ENCODE measurements at regions not wholly inside any gene's neighbourhood (a gene's known extent, or its start where the extent isn't known, plus 50 kb on each side); places are given as distances from the start of the nearest gene placed in this dataset.

DNA sequence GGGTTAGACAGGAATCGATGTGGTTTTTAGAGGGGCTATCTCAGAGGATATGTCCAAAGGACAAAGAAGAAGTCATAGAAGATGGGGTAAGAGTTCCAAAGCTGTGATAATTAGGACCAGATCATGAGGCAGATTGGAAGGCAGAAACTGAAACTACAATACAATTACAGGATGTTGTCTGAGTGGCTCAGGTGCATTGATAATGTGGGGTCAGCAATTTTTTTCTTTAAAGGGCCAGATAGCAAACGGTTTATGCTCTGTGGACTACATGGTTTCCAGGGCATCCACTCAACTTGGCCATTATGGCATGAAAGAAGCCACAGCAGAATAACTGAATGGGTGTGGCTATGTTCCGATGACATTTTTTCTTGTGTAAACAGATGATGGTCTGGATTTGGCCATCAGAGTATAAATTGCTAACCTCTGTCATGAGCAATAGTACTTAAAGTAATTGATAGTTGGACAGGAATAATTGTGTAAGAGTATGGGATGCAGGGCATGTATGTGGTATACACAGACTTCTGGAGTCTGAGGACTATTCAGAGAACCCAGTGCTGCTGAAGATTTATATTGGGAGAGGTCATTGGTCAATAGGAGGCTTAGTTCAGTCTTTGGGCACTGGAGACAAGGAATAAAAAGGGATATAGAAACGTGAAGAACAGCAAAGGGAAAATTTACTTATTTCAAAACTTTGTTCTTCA, 198.4 kb upstream of the ADGRL4 start:
- no peak for DNase-seq (ENCODE audit: low spot score)
- Mint-ChIP-seq H3K4me3 (ENCODE audit: low read depth) (no peak overlapping the region), H3K27ac (no peak overlapping the region), H3K4me1 (ENCODE audit: low read depth) (no peaks in the 10 kb centered on the region), H3K27me3 (ENCODE audit: low read depth) (no peaks in the 10 kb centered on the region), H3K36me3 (ENCODE audit: low read depth) (no peaks in the 10 kb centered on the region), H3K9me3 (no peaks in the 10 kb centered on the region)
- intact Hi-C loops (cut with micrococcal nuclease), result no loop called here

DNA sequence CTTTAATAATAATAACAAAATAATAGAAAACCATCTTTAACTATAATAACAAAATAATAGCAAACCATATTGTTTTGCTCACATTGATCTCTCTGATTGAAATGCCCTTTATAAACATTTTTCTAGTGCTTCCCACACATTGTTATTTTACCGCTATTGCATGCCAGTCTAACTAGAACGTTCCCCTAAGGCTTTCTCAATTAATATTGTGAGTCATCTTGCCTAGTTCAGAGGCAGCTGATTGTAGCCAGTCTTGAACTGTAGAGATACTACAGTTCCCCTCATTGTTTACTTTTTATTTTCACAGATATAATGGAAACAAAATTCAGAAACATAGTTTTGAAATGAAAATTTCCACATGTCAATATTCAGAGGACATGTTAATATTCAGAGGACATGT, 192.3 kb upstream of the ADGRL4 start:
- Mint-ChIP-seq H3K9me3 (no peaks in the 10 kb centered on the region), H3K27ac (no peak overlapping the region), H3K27me3 (ENCODE audit: low read depth) (no peaks in the 10 kb centered on the region), H3K4me3 (ENCODE audit: low read depth) (no peak overlapping the region), H3K4me1 (ENCODE audit: low read depth) (no peaks in the 10 kb centered on the region), H3K36me3 (ENCODE audit: low read depth) (no peaks in the 10 kb centered on the region)
- DNase-seq (ENCODE audit: low spot score), result no peak
- intact Hi-C loops (cut with micrococcal nuclease), result no loop called here

DNA sequence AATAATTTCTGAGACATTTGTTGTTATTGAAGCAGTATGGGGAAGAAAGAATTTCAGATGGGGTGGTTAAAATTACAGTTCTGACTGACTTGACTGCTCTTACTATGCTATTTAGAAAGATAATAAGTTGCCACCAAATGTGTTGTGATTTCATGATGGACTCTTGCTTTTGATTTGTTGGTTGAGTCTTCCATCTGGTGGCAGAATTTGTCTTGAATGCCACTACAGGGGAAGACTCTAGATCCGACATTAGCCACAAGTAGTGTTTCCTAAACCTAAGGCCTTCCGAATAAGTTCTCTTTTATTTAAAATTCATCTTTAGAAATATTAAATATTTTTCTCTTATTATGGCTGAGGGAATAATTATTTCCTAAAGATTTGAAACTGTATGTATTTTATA, 190.9 kb upstream of the ADGRL4 start:
- H3K27ac Mint-ChIP-seq, result no peak overlapping the region
- no peaks in the 10 kb centered on the region for H3K27me3 Mint-ChIP-seq (ENCODE audit: low read depth)
- no peaks in the 10 kb centered on the region for H3K4me1 Mint-ChIP-seq (ENCODE audit: low read depth)

DNA sequence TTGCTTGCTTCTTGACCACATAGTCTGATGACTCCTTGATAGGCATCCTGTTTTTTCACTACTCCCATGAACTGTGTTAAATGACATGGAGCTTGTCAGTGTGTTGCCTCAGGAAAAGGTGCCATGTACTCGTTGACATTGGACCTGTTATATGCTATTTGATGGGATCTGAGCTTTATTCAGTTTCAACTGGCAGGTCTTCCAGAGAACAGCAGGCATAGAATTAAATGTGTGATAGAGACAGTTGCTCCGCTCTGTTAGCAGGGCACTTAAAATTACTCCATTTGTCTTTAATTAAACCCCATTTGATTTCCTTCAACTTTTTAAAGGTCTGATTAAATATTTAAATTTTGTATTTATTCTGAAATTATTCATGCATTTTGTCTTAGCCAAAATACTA, 189.7 kb upstream of the ADGRL4 start:
- no peak overlapping the region for H3K27ac Mint-ChIP-seq
- H3K36me3 Mint-ChIP-seq (ENCODE audit: low read depth), result no peaks in the 10 kb centered on the region
- H3K27me3 Mint-ChIP-seq (ENCODE audit: low read depth), result no peaks in the 10 kb centered on the region
- peaks cover 2% of the 10 kb centered on the region for H3K9me3 Mint-ChIP-seq
- no peak overlapping the region for H3K4me3 Mint-ChIP-seq (ENCODE audit: low read depth)
- no peak for DNase-seq (ENCODE audit: low spot score)
- intact Hi-C loops (cut with micrococcal nuclease), result no loop called here
- no peaks in the 10 kb centered on the region for H3K4me1 Mint-ChIP-seq (ENCODE audit: low read depth)

More for the DNA sequence above, 190.9 kb upstream of the ADGRL4 start:
- no peak for DNase-seq (ENCODE audit: low spot score)
- Mint-ChIP-seq H3K9me3 (no peaks in the 10 kb centered on the region), H3K36me3 (ENCODE audit: low read depth) (no peaks in the 10 kb centered on the region), H3K4me3 (ENCODE audit: low read depth) (no peak overlapping the region)
- intact Hi-C loops (cut with micrococcal nuclease), result no loop called here

DNA sequence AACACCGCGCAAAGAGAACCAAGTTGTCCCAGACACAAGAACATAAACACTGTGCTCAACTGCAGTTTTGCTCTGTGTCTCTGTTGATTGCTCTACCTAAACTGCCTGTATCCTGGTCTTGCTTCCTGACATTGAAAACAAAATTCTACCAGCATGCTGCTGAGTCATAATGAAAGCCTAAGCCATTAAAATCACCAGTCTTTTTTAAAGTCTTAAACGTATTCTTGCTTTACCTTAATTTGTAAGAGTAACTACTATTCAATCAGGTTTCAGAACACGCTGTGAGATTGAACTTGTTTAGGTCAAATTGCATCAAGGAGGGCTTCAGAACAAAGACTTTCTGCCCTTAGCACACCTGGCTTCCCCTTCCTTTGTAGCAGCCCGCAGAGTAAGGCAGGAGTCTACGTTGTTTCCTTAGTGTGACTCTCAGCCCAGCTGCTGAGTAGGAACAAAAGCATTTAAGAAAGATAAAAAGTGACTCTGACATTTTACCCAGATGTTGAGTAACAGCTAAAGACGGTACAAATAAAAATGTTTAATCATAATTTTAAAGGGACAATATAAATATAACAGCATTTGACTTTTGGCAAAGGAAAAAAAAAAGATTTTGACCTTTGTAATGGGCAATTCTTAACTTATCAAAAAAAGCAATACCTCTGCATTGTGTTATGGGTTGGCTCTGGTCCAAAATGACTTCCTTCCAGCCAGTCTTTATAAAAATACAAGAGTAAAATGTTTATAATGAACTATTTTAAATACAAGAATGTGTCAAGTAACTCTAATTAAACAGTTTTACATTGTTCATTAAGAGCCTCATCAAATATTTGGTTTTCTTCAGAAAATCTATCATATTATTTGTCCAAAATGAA, 186.9 kb upstream of the ADGRL4 start:
- Mint-ChIP-seq H3K27ac (no peak overlapping the region), H3K9me3 (peaks cover 4% of the 10 kb centered on the region), H3K4me3 (ENCODE audit: low read depth) (no peak overlapping the region), H3K36me3 (ENCODE audit: low read depth) (no peaks in the 10 kb centered on the region), H3K27me3 (ENCODE audit: low read depth) (no peaks in the 10 kb centered on the region), H3K4me1 (ENCODE audit: low read depth) (no peaks in the 10 kb centered on the region)
- intact Hi-C loops (cut with micrococcal nuclease), result no loop called here
- DNase-seq (ENCODE audit: low spot score), result no peak

DNA sequence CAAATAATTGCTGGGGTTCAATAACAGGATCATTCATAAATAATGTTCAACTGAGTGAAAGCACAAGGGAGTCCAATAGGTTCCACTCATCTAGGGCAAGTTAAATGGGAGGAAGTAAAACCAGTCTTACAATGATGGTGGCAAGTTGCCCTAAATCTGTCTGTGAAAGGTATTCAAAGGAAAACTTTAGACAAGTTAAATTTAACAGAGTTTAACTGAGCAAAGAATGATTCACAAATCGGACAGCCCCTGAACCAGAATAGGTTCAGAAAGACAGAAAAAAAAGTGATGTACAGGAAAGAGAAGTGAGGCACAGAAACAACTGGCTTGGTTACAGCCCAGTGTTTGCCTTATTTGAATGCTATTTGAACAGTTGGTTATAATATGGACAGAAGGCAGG, 183.5 kb upstream of the ADGRL4 start:
- Mint-ChIP-seq H3K4me1 (ENCODE audit: low read depth) (no peaks in the 10 kb centered on the region), H3K4me3 (ENCODE audit: low read depth) (no peak overlapping the region), H3K27ac (no peak overlapping the region), H3K9me3 (peaks cover 4% of the 10 kb centered on the region), H3K27me3 (ENCODE audit: low read depth) (no peaks in the 10 kb centered on the region), H3K36me3 (ENCODE audit: low read depth) (no peaks in the 10 kb centered on the region)
- intact Hi-C loops (cut with micrococcal nuclease), result no loop called here
- DNase-seq (ENCODE audit: low spot score), result no peak

DNA sequence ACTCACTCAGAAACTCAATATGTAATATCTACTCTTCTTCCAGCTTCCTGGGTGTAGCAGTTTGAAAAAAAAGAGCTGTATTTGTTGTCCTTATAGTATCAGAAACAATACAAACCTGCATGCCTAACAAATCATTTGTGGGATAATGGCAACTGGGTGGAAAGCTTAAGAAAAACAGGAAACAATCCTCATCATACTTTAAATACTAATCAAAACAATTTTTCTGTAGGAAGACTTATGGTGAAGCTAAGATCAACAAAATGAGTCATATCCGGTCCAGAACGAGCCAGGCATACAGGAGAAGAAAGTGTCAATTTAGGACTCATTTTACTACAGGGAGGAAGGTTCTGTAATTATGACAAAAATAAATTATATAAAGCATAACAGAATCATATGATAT, 181.8 kb upstream of the ADGRL4 start:
- Mint-ChIP-seq H3K27ac (no peak overlapping the region), H3K36me3 (ENCODE audit: low read depth) (no peaks in the 10 kb centered on the region), H3K27me3 (ENCODE audit: low read depth) (no peaks in the 10 kb centered on the region), H3K9me3 (peaks cover 4% of the 10 kb centered on the region), H3K4me3 (ENCODE audit: low read depth) (no peak overlapping the region), H3K4me1 (ENCODE audit: low read depth) (no peaks in the 10 kb centered on the region)
- intact Hi-C loops (cut with micrococcal nuclease), result loop anchor here (10.0 kb wide), 1 partner anchor 354 kb away; no protein-coding TSS in a partner anchor
- DNase-seq (ENCODE audit: low spot score), result no peak

DNA sequence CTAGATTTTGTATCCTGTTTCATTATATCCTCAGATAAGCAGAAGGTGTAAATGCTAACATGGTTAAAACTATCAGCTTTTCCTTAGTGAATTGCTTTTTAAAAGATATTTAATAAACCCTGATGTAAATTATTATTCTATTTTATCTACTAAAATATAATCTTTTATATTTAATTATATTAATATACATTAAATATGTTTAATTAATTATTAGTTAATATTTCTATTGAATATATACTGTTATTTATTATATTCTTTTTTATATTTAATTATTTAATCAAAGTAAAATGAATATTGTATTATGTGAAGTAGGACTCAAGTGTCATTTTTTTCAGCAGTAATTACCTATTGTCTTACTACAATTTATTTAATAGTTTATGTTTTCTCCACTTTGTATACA, 179.7 kb upstream of the ADGRL4 start:
- Mint-ChIP-seq H3K4me1 (ENCODE audit: low read depth) (no peaks in the 10 kb centered on the region), H3K9me3 (peaks cover 2% of the 10 kb centered on the region), H3K27ac (no peak overlapping the region), H3K36me3 (ENCODE audit: low read depth) (no peaks in the 10 kb centered on the region), H3K4me3 (ENCODE audit: low read depth) (no peak overlapping the region), H3K27me3 (ENCODE audit: low read depth) (no peaks in the 10 kb centered on the region)
- intact Hi-C loops (cut with micrococcal nuclease), result loop anchor here (10.0 kb wide), 1 partner anchor 351 kb away; no protein-coding TSS in a partner anchor
- DNase-seq (ENCODE audit: low spot score), result no peak

DNA sequence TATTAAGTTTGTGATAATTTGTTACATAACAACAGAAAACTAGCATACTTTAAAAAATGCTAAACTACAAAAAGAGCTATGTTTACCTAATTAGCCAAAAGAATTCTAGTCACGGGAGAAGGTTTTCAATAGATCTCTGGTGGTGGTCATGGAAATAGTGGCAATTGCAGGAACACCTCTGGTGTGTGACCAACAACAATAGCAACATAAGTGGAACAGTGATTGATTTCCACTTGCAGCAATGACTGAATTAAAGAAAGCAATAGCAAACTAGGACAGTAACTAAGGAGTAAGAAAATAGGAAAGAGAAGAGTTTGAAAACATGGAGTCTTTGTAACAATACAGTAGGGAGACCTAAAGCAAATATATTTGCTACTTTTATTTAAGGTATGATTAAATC, 171.3 kb upstream of the ADGRL4 start:
- no peak for DNase-seq (ENCODE audit: low spot score)
- H3K9me3 Mint-ChIP-seq, result peaks cover 10% of the 10 kb centered on the region
- no peak overlapping the region for H3K4me3 Mint-ChIP-seq (ENCODE audit: low read depth)
- H3K27me3 Mint-ChIP-seq (ENCODE audit: low read depth), result no peaks in the 10 kb centered on the region
- no peaks in the 10 kb centered on the region for H3K36me3 Mint-ChIP-seq (ENCODE audit: low read depth)
- no peaks in the 10 kb centered on the region for H3K4me1 Mint-ChIP-seq (ENCODE audit: low read depth)
- H3K27ac Mint-ChIP-seq, result no peak overlapping the region
- intact Hi-C loops (cut with micrococcal nuclease), result no loop called here

DNA sequence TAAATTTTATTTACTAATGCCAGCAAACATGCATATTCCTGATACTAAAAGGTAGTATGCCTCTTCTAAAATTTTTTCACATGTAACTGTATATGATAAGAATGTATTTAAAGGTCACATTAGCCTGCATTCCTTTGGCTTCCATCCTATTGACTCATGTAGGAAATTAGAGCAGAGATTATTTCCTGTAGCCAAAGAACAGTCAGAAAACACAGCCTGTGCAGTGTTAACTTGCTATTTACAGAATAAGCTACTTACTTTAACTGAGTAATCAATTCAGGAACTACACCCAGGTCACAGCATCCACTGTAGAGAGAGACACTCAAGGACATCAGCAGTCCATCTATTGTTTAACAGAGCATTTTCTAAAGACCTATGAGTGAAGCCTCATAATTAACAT, 154.5 kb upstream of the ADGRL4 start:
- Mint-ChIP-seq H3K4me3 (ENCODE audit: low read depth) (no peak overlapping the region), H3K4me1 (ENCODE audit: low read depth) (no peaks in the 10 kb centered on the region), H3K36me3 (ENCODE audit: low read depth) (no peaks in the 10 kb centered on the region), H3K9me3 (peaks cover 7% of the 10 kb centered on the region), H3K27ac (no peak overlapping the region), H3K27me3 (ENCODE audit: low read depth) (no peaks in the 10 kb centered on the region)
- intact Hi-C loops (cut with micrococcal nuclease), result no loop called here
- DNase-seq (ENCODE audit: low spot score), result no peak

DNA sequence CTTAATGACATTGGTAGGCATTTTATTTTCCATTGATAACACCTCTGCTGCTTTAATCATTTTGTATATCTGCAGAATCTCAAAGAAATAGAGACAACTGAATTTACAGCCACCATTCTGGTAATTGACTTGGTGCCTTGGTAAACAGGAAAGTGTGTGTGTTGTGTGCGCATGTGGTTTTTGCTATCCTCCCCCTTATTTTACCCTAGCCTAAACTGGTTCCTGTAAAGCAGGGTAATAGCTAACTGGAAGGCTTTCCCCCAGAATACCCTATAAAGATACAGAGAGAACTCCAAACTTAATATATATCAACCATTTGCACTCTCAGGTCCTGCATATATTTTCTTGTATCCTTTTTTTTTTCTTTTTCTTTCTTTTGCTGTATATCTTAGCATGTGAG, 149.5 kb upstream of the ADGRL4 start:
- intact Hi-C loops (cut with micrococcal nuclease), result no loop called here
- Mint-ChIP-seq H3K36me3 (ENCODE audit: low read depth) (no peaks in the 10 kb centered on the region), H3K27me3 (ENCODE audit: low read depth) (no peaks in the 10 kb centered on the region), H3K9me3 (no peaks in the 10 kb centered on the region), H3K4me3 (ENCODE audit: low read depth) (no peak overlapping the region), H3K4me1 (ENCODE audit: low read depth) (no peaks in the 10 kb centered on the region), H3K27ac (no peak overlapping the region)
- no peak for DNase-seq (ENCODE audit: low spot score)

DNA sequence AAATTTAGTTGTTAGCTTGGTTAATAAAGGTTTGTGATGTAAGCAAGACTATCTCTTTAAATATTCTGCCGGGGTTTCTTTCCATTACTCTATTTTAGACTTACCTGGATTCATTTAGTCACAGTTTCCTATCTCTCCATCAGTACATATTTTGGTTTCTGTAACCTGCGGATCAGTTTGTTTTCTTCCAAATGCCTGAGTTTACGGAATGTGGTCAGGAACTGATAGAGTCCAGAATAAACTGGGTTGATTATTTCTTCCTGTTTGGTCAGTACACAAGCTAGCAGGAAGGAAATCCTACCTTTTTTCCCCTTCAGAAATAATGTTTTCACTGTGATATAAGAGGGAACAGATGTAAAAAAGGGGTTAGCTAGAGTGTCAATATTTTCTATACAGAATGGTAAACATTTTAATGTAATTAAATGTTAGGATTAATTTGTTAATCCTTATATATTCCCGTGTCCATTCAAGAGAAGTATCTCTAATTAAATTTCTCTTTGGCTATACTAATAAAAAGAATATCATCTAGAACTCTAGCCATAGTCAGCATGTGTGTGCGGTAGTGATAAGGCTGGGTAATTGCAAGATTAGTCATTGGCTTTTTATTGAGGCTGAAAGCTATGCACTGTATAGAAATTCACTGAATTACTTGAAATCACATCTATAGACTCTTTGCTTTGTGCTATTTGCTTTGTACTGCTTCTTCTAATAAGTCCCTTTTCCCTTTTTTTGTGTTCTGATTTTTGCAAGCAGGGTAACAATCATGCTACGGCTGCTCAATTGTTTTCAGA, 144.7 kb upstream of the ADGRL4 start:
- H3K27ac Mint-ChIP-seq, result no peak overlapping the region
- no peaks in the 10 kb centered on the region for H3K4me1 Mint-ChIP-seq (ENCODE audit: low read depth)
- H3K27me3 Mint-ChIP-seq (ENCODE audit: low read depth), result no peaks in the 10 kb centered on the region
- H3K36me3 Mint-ChIP-seq (ENCODE audit: low read depth), result no peaks in the 10 kb centered on the region
- H3K4me3 Mint-ChIP-seq (ENCODE audit: low read depth), result no peak overlapping the region
- DNase-seq (ENCODE audit: low spot score), result no peak
- no peaks in the 10 kb centered on the region for H3K9me3 Mint-ChIP-seq
- intact Hi-C loops (cut with micrococcal nuclease), result no loop called here

DNA sequence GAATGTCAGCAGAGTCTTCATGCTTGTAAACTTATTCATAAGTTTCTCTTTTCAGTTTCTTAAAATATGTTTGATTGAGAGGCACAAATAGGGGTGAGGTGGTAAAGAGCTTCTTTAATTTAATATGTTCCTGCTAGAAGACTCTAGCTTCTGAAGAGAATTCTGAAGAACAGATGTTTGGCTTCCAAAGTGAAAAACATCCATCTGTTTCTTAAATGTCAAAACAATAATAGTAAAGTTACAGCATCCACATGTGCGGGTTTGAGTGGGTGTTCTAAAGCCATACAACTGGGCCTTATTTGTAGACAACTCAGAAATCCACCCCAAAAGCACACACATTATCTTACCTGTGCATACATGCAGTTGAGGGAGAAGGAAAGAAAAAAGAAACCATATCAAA, 144.0 kb upstream of the ADGRL4 start:
- no peaks in the 10 kb centered on the region for H3K36me3 Mint-ChIP-seq (ENCODE audit: low read depth)
- no peaks in the 10 kb centered on the region for H3K4me1 Mint-ChIP-seq (ENCODE audit: low read depth)
- no peak overlapping the region for H3K27ac Mint-ChIP-seq
- intact Hi-C loops (cut with micrococcal nuclease), result no loop called here
- H3K4me3 Mint-ChIP-seq (ENCODE audit: low read depth), result no peak overlapping the region
- no peak for DNase-seq (ENCODE audit: low spot score)
- no peaks in the 10 kb centered on the region for H3K9me3 Mint-ChIP-seq
- no peaks in the 10 kb centered on the region for H3K27me3 Mint-ChIP-seq (ENCODE audit: low read depth)

Measured in activated T-helper 2 cell treated with anti-CD3 and anti-CD28 coated beads, Interferon-gamma antibody, Interleukin-2, Interleukin-4, amounts not matched to agents 10 μg/mL and 5 μg/mL and 100 μg/mL, durations not matched to agents 14 hours and 24 hours and 36 hours (primary cell).